BJ (cell line): ENCODE measurements at regions not wholly inside any gene's neighbourhood (a gene's known extent, or its start where the extent isn't known, plus 50 kb on each side); places are given as distances from the start of the nearest gene placed in this dataset.

Experiments
- CTCF ChIA-PET: fragments of 350-600 bp; formaldehyde crosslinking; extraction: SDS; loops from one replicate; lab custom pipeline; 2021; ENCODE audit warnings: antibody characterized with exemption, inconsistent platforms; lab: Yijun Ruan, JAX
- POLR2A ChIA-PET: fragments of 300-600 bp; sonication (Branson Sonifier 250); formaldehyde crosslinking; extraction: SDS; loops from one replicate; lab custom pipeline; 2021; ENCODE audit warnings: antibody characterized with exemption; lab: Charles Lee
- DNase-seq: peaks from one replicate; pipeline ENCODE4 v3.0.0-alpha.2; 2011; ENCODE audit warnings: low read depth
- H3K27me3 ChIP-seq: 2 replicates; pipeline ENCODE4 v1.6.0; 2011; ENCODE audit warnings: low read length; ENCODE audit not compliant: control insufficient read depth, insufficient read depth
- H3K36me3 ChIP-seq: 2 replicates; pipeline ENCODE4 v1.5.1; 2011; ENCODE audit warnings: low read length; ENCODE audit not compliant: control insufficient read depth, insufficient read depth
- H3K4me3 ChIP-seq: 2 replicates; pipeline ENCODE4 v1.5.1; 2011; ENCODE audit warnings: low read depth, mild to moderate bottlenecking, control low read depth, low read length
- TF ChIP-seq, protein P1 (sequence below): IDR thresholded peaks from 2 replicates; pipeline ENCODE4 v1.5.1; 2011; ENCODE audit warnings: low read depth, mild to moderate bottlenecking, control low read depth, inconsistent platforms, low read length, moderate library complexity; ENCODE audit not compliant: insufficient read depth

DNA sequence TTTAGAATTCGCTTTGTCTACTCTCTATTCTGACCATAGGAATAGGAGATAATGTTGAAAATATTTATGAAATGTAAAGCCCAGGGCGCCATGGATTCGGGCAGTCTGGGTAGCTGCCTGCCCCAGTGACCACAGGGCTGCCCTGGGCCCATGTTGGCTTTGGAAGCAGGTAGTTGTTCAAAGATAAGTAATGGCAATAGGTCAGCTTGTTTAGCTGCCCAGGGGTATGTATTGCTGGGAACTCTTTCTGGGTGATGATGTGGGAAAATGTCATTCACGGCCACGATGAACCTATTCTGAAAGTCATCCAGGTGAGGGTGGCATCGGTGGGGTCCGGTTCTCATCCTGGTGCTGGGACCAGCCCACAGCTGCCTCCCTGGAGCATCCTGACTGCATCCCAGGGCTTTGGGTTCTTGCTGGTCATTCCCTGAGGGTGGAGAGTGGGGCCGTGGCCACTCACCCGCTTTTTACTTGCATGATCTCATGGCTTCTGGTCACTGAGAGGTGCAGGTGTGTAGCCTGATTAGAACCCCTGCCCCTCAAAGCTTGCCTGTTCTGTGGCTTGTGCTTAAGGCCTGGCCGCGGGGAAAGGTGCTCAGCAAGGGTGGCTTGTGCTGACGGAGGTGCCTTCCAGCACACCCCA, 102.8 kb downstream of the ERMARD start:
- Histone ChIP-seq H3K4me3 (no peak overlapping the region), H3K27me3 (no peaks in the 10 kb centered on the region), H3K36me3 (no peaks in the 10 kb centered on the region)
- no peak for DNase-seq
- POLR2A ChIA-PET, result no interaction called here
- TF ChIP-seq, protein P1, sequence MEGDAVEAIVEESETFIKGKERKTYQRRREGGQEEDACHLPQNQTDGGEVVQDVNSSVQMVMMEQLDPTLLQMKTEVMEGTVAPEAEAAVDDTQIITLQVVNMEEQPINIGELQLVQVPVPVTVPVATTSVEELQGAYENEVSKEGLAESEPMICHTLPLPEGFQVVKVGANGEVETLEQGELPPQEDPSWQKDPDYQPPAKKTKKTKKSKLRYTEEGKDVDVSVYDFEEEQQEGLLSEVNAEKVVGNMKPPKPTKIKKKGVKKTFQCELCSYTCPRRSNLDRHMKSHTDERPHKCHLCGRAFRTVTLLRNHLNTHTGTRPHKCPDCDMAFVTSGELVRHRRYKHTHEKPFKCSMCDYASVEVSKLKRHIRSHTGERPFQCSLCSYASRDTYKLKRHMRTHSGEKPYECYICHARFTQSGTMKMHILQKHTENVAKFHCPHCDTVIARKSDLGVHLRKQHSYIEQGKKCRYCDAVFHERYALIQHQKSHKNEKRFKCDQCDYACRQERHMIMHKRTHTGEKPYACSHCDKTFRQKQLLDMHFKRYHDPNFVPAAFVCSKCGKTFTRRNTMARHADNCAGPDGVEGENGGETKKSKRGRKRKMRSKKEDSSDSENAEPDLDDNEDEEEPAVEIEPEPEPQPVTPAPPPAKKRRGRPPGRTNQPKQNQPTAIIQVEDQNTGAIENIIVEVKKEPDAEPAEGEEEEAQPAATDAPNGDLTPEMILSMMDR, result no peak
- CTCF ChIA-PET, result no interaction called here

DNA sequence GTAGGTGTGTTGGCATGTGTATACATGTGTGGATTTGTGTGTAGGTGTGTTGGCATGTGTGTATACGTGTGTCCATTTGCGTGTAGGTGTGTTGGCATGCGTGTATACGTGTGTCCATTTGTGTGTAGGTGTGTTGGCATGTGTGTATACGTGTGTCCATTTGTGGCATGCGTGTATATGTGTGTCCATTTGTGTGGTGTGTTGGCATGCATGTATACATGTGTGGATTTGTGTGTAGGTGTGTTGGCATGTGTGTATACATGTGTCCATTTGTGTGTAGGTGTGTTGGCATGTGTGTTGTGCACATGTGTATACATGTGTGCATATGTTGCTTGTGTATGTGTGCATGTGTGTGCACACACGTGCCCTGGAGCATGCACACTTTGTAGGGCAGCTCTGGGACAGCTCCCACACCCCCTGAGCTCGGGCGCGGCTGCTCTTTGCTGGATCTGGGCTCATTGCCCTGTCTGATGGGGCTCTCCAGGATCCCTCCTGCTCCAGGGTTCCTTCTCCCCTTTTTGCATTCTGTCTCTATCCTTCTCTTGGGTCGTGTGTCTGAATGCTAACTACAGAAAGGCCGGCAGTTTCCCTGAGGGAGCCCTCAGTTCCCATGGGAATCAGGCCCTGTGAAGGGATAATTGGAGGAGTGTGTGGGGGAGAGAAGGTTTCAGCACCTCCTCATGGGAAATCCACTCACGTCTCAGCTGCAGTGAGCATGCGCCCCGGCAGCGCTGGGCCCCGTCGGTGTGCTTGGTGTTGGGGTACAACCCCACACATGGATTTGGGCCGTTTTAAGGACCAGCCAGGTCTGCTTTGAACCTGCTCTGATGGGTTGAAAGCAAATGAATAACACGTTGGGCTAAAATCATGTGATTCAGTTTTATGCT, 102.0 kb downstream of the ERMARD start:
- no peak for DNase-seq
- Histone ChIP-seq H3K27me3 (no peaks in the 10 kb centered on the region), H3K36me3 (no peaks in the 10 kb centered on the region), H3K4me3 (no peak overlapping the region)
- ChIA-PET POLR2A (no interaction called here), CTCF (no interaction called here)
- TF ChIP-seq, protein P1, result no peak

DNA sequence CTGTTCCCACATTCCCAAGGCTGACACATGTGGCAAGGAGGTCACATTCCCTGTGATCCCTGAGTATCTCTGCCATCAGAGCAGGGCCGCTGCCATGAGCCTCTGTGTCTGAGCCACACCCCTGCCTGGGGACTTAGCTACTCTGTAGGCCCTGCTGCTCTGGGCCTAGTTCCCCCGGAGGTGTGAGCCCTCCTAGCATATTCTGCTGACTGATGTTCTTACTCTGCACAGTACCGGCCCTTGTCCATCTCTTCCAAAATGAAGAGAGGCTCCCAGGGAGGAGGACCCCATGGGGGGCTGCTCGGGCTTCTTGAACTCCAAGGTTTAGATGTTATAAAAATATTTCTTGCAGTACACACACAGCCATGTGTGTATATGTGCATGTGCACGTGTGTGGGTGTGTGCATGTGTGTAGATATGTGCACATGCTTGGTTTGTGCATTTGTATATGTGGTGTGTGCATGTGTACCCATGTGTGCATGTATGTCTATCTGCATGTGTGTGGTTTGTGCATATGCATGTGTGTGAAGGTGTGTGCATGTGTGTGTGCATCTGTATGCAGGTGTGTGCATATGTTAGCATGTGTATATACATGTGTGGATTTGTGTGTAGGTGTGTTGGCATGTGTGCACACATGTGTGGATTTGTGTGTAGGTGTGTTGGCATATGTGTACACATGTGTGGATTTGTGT, 101.2 kb downstream of the ERMARD start:
- no peak for DNase-seq
- CTCF ChIA-PET, result interaction anchor here (1.4 kb wide), 1 partner anchor 21 kb away, joined by 4 read pairs; no protein-coding TSS in a partner anchor
- no peaks in the 10 kb centered on the region for H3K36me3 ChIP-seq
- TF ChIP-seq, protein P1, result no peak
- H3K27me3 ChIP-seq, result no peaks in the 10 kb centered on the region
- no peak overlapping the region for H3K4me3 ChIP-seq
- POLR2A ChIA-PET, result no interaction called here

- TF ChIP-seq, protein P1, result no peak
- ChIA-PET POLR2A (no interaction called here), CTCF (interaction anchor here (1.4 kb wide), 1 partner anchor 20 kb away, joined by 4 read pairs; no protein-coding TSS in a partner anchor)
- Histone ChIP-seq H3K36me3 (no peaks in the 10 kb centered on the region), H3K4me3 (no peak overlapping the region), H3K27me3 (no peaks in the 10 kb centered on the region)
- no peak for DNase-seq
Measured at GRCh38 chr6:169851641-169852503, 100.5 kb downstream of the ERMARD start.
